SK-N-SH (cell line): ENCODE measurements at regions not wholly inside any gene's neighbourhood (a gene's known extent, or its start where the extent isn't known, plus 50 kb on each side); places are given as distances from the start of the nearest gene placed in this dataset.

ENCODE experiments used
- CTCF ChIA-PET: fragments of 300-600, 350-600 bp; formaldehyde crosslinking; extraction: SDS; loops from one replicate; lab custom pipeline; 2021; lab: Yijun Ruan, JAX
- POLR2A ChIA-PET: fragments of 350-600 bp; sonication (Branson Sonifier 250); formaldehyde crosslinking; extraction: SDS; loops from one replicate; lab custom pipeline; 2020; ENCODE audit warnings: antibody characterized with exemption, inconsistent platforms; lab: Yijun Ruan, JAX
- DNase-seq: peaks from one replicate; pipeline ENCODE4 v3.0.0; 2012
- H2AFZ ChIP-seq: fragments of 200-600 bp; sonication (generic); 2 replicates; pipeline ENCODE4 v1.8.1; 2016; ENCODE audit warnings: antibody characterized with exemption, mild to moderate bottlenecking, low read depth
- H3F3A ChIP-seq: fragments of 200-600 bp; sonication (generic); replicated peaks from 2 replicates; pipeline ENCODE3; 2016; ENCODE audit warnings: antibody characterized with exemption, mild to moderate bottlenecking; ENCODE audit not compliant: insufficient read depth
- H3K27ac ChIP-seq, 2 experiments: fragments of 200-500 bp in 1 of 2; fragments of 200-600 bp in 1 of 2; sonication (Bioruptor generic) in 1 of 2; sonication (generic), shearing (Covaris generic) in 1 of 2; 2 replicates each; pipeline versions ENCODE4 v1.5.1 to v1.6.1; 2014 to 2016; ENCODE audit warnings: low read depth in 2 of 2, inconsistent platforms in 1 of 2, low read length in 1 of 2, mild to moderate bottlenecking in 1 of 2, mixed read lengths in 1 of 2
- H3K27me3 ChIP-seq: fragments of 200-600 bp; sonication (generic), shearing (Covaris generic); 2 replicates; pipeline ENCODE4 v1.6.1; 2016; ENCODE audit warnings: mixed run types; ENCODE audit not compliant: insufficient read depth
- H3K36me3 ChIP-seq, 2 experiments: fragments of 200-500 bp in 1 of 2; fragments of 200-600 bp in 1 of 2; sonication (Bioruptor generic) in 1 of 2; sonication (generic) in 1 of 2; replicated peaks in 1 of 2; 2 replicates each; pipeline versions ENCODE3 to v1.5.1; 2014 to 2016; ENCODE audit warnings: low read length in 1 of 2, mild to moderate bottlenecking in 1 of 2; ENCODE audit not compliant: insufficient read depth in 2 of 2, control insufficient read depth in 1 of 2
- H3K4me1 ChIP-seq, 2 experiments: fragments of 200-500 bp in 1 of 2; fragments of 200-600 bp in 1 of 2; sonication (Bioruptor generic) in 1 of 2; sonication (generic), shearing (Covaris generic) in 1 of 2; 2 replicates each; pipeline versions ENCODE4 v1.5.1 to v1.6.1; 2014 to 2016; ENCODE audit warnings: low read depth in 1 of 2, low read length in 1 of 2, mixed run types in 1 of 2; ENCODE audit not compliant: insufficient read depth in 2 of 2, control insufficient read depth in 1 of 2
- H3K4me2 ChIP-seq: fragments of 200-600 bp; sonication (generic), shearing (Covaris generic); 2 replicates; pipeline ENCODE4 v1.6.1; 2017; ENCODE audit warnings: mixed run types
- H3K4me3 ChIP-seq, 2 experiments: fragments of 200-500 bp in 1 of 2; fragments of 200-600 bp in 1 of 2; sonication (Bioruptor generic) in 1 of 2; sonication (generic), shearing (Covaris generic) in 1 of 2; 2 replicates each; pipeline versions ENCODE4 v1.5.1 to v1.8.1; 2014 to 2016; ENCODE audit warnings: low read depth in 2 of 2, inconsistent platforms in 1 of 2, low read length in 1 of 2, mild to moderate bottlenecking in 1 of 2, mixed read lengths in 1 of 2, moderate library complexity in 1 of 2
- H3K79me2 ChIP-seq: fragments of 200-600 bp; sonication (generic); 2 replicates; pipeline ENCODE4 v1.8.1; 2017; ENCODE audit warnings: mild to moderate bottlenecking; ENCODE audit not compliant: insufficient read depth
- H3K9ac ChIP-seq: fragments of 200-600 bp; sonication (generic); 2 replicates; pipeline ENCODE4 v1.6.1; 2017; ENCODE audit warnings: mixed run types
- H3K9me2 ChIP-seq: fragments of 200-600 bp; sonication (generic); 2 replicates; pipeline ENCODE4 v1.6.1; 2017; ENCODE audit warnings: mixed run types
- H3K9me3 ChIP-seq: fragments of 200-600 bp; sonication (generic); 2 replicates; pipeline ENCODE4 v1.6.1; 2017; ENCODE audit warnings: mixed run types, mild to moderate bottlenecking, moderate library complexity
- H4K20me1 ChIP-seq: fragments of 200-600 bp; sonication (generic); 2 replicates; pipeline ENCODE4 v1.6.1; 2017; ENCODE audit warnings: mild to moderate bottlenecking, mixed run types; ENCODE audit not compliant: insufficient read depth
- CHD2 ChIP-seq: fragments of 150-350 bp; IDR thresholded peaks from 2 replicates; pipeline ENCODE4 v1.6.1; 2018; ENCODE audit warnings: low read length; ENCODE audit not compliant: partially characterized antibody
- ELF1 ChIP-seq: IDR thresholded peaks from 2 replicates; pipeline ENCODE4 v1.4.0; 2012
- EP300 ChIP-seq, 2 experiments: IDR thresholded peaks; 2 replicates each; pipeline versions ENCODE4 v1.4.0 to v1.6.1; 2012; ENCODE audit warnings: borderline replicate concordance in 1 of 2, low read depth in 1 of 2, low read length in 1 of 2
- FOSL2 ChIP-seq: IDR thresholded peaks from 2 replicates; pipeline ENCODE4 v1.4.0; 2012; ENCODE audit warnings: low read depth, mild to moderate bottlenecking, moderate library complexity, borderline replicate concordance
- FOXJ3 ChIP-seq: sonication (generic); formaldehyde crosslinking; IDR thresholded peaks from 2 replicates; pipeline ENCODE4 v1.5.1; 2020; ENCODE audit warnings: mild to moderate bottlenecking, missing genetic modification reagents
- GABPA ChIP-seq: IDR thresholded peaks from 2 replicates; pipeline ENCODE4 v1.4.0; 2012; ENCODE audit warnings: low read depth, mild to moderate bottlenecking
- JUND ChIP-seq: IDR thresholded peaks from 2 replicates; pipeline ENCODE4 v1.4.0; 2012
- MEF2A ChIP-seq: IDR thresholded peaks from 2 replicates; pipeline ENCODE4 v1.4.0; 2012; ENCODE audit warnings: low read depth, borderline replicate concordance
- NFIC ChIP-seq: IDR thresholded peaks from 2 replicates; pipeline ENCODE4 v1.4.0; 2012; ENCODE audit warnings: borderline replicate concordance
- NRF1 ChIP-seq: IDR thresholded peaks from 2 replicates; pipeline ENCODE4 v1.6.1; 2012; ENCODE audit warnings: low read depth, mild to moderate bottlenecking, low read length
- POLR2AphosphoS5 ChIP-seq: IDR thresholded peaks from 2 replicates; pipeline ENCODE4 v1.6.1; 2012; ENCODE audit warnings: low read depth, low read length
- RCOR1 ChIP-seq: fragments of 150-350 bp; IDR thresholded peaks from 2 replicates; pipeline ENCODE4 v1.6.1; 2017; ENCODE audit warnings: antibody characterized with exemption, low read length
- RXRA ChIP-seq: IDR thresholded peaks from 2 replicates; pipeline ENCODE4 v1.4.0; 2012; ENCODE audit warnings: low read depth, mild to moderate bottlenecking, borderline replicate concordance
- SIN3A ChIP-seq: IDR thresholded peaks from 2 replicates; pipeline ENCODE4 v1.6.1; 2012; ENCODE audit warnings: low read depth, mild to moderate bottlenecking, low read length, moderate library complexity, borderline replicate concordance
- SMC3 ChIP-seq: IDR thresholded peaks from 2 replicates; pipeline ENCODE4 v1.6.1; 2012; ENCODE audit warnings: low read depth, low read length, improper control_type of control experiment
- TAF1 ChIP-seq: IDR thresholded peaks from 2 replicates; pipeline ENCODE4 v1.6.1; 2012; ENCODE audit warnings: low read depth, mild to moderate bottlenecking, low read length, moderate library complexity, borderline replicate concordance
- TCF12 ChIP-seq: IDR thresholded peaks from 2 replicates; pipeline ENCODE4 v1.4.0; 2012
- TEAD4 ChIP-seq: IDR thresholded peaks from 2 replicates; pipeline ENCODE4 v1.4.0; 2012; ENCODE audit warnings: mild to moderate bottlenecking, borderline replicate concordance; ENCODE audit not compliant: insufficient read depth
- YY1 ChIP-seq: IDR thresholded peaks from 2 replicates; pipeline ENCODE4 v1.4.0; 2012; ENCODE audit warnings: low read depth, mild to moderate bottlenecking
- WGBS: methylation state at CpG from one replicate; pipeline ENCODE4 v1.1.6; 2017; ENCODE audit warnings: low lambda C conversion rate; 5-methylcytosine and 5-hydroxymethylcytosine counted together
- TF ChIP-seq, protein P1 (sequence below): IDR thresholded peaks from 2 replicates; pipeline ENCODE4; 2012
- TF ChIP-seq, protein P2 (sequence below): IDR thresholded peaks from 2 replicates; pipeline ENCODE4 v1.4.0; 2012; ENCODE audit warnings: low read depth, borderline replicate concordance
- TF ChIP-seq, protein P3 (sequence below): fragments of 200-600 bp; sonication (generic); IDR thresholded peaks from 2 replicates; pipeline ENCODE4 v1.6.1; 2017; ENCODE audit warnings: antibody characterized with exemption, mild to moderate bottlenecking, moderate library complexity
- TF ChIP-seq, protein P4 (sequence below): IDR thresholded peaks from 2 replicates; pipeline ENCODE4 v1.4.0; 2012; ENCODE audit warnings: low read depth

DNA sequence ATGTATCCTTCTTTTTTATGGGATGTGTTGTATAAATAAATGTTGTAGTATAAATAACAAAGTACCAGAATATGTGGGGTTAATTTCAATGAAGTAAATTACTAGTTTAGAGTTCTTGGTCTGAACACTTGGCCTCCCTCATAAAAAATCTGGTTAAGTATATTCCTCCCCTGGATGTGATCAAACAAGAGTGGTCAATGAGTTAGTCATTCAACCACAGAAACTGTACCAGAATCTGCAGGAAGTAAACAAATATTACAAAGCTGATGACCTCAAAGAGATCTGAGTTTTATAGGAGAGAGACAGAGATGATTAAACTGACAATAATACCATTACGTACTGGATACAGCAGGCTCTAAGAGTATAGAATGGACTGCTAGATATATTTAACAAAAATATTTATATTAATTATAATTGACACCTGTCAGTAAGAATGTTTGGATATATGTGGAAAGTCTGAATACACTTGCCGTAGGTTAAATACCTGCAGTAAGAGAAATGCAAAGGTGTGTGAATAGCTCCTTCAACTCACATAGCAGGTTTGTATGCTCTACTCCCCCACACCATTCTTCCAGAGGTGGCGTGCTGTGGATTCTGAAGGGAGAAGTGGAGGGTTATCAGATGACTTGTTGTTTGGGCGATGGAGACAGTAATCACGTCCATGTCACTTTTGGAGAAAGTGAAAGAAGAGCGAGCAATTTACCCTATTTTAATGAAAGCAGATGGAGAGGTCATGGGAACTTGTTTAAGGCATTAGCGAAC, 108.3 kb upstream of the LRATD1 start:
- no peaks in the 10 kb centered on the region for H3K27me3 ChIP-seq
- DNase-seq = no peak
- H3K4me2 ChIP-seq = no peak overlapping the region; the same call in 1 of the 2 replicates
- no peaks in the 10 kb centered on the region for H4K20me1 ChIP-seq
- H3K9me3 ChIP-seq = no peaks in the 10 kb centered on the region
- no peak overlapping the region for H3K9ac ChIP-seq
- POLR2A ChIA-PET = no interaction called here
- H3K36me3 ChIP-seq = no peaks in the 10 kb centered on the region
- H2AFZ ChIP-seq = no peak overlapping the region
- peak; percentile 57; the same call in 1 of the 2 replicates for TF ChIP-seq FOSL2
- TF ChIP-seq FOXJ3 (CRISPR knock-in tag) = no peak
- TF ChIP-seq TAF1 = no peak
- TF ChIP-seq GABPA = no peak; the same call in 1 of the 2 replicates
- no peak for TF ChIP-seq YY1
- TF ChIP-seq JUND = peak; percentile 60; the same call in 1 of the 2 replicates
- no peak for TF ChIP-seq POLR2AphosphoS5
- TF ChIP-seq CHD2 = no peak
- no peak for TF ChIP-seq RCOR1
- TF ChIP-seq RXRA = no peak
- no peak for TF ChIP-seq MEF2A
- peak in 1 of 2 experiments; percentile 21; a peak in 1 of 4 replicates for TF ChIP-seq EP300 (IDR thresholded peaks at IDR 0.05; ENCODE audit: borderline replicate concordance in 1 of 2, low read depth in 1 of 2, low read length in 1 of 2)
- TF ChIP-seq, protein P1, sequence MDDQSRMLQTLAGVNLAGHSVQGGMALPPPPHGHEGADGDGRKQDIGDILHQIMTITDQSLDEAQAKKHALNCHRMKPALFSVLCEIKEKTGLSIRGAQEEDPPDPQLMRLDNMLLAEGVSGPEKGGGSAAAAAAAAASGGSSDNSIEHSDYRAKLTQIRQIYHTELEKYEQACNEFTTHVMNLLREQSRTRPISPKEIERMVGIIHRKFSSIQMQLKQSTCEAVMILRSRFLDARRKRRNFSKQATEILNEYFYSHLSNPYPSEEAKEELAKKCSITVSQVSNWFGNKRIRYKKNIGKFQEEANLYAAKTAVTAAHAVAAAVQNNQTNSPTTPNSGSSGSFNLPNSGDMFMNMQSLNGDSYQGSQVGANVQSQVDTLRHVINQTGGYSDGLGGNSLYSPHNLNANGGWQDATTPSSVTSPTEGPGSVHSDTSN = peak; percentile 50; the same call in 1 of the 2 replicates
- no peak for TF ChIP-seq ELF1
- TF ChIP-seq NFIC = no peak
- no peak for TF ChIP-seq TEAD4
- TF ChIP-seq TCF12 = peak; percentile 56; the same call in 1 of the 2 replicates
- TF ChIP-seq SIN3A = no peak
- no peaks in the 10 kb centered on the region for H3K79me2 ChIP-seq
- H3K27ac ChIP-seq = no peak overlapping the region
- no peaks in the 10 kb centered on the region for H3K9me2 ChIP-seq
- CTCF ChIA-PET = no interaction called here
- H3F3A ChIP-seq = no peaks in the 10 kb centered on the region
- no peak overlapping the region for H3K4me3 ChIP-seq
- 0 out of 4 replicates have a peak, but pooled peaks cover 0 to 3% of the 10 kb centered on the region in 2 experiments for H3K4me1 ChIP-seq
- WGBS = 77% methylated on average over 7 of the region's 7 CpGs

DNA sequence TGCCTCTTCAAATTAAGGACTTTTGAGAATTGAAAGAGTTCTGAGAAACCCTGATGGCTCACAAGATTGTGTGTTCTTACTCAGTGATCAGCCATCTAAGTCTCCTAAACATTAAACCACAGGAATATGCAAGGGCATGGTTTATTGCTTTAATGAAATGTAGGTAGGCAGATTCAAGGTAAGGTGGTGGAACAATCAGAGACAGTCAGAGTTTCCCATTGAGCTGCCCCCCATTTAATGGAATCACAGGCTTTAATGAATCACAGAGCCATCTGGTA, 107.8 kb upstream of the LRATD1 start:
- ChIA-PET CTCF (no interaction called here), POLR2A (no interaction called here)
- Histone ChIP-seq H3K79me2 (no peaks in the 10 kb centered on the region), H3K9me3 (no peaks in the 10 kb centered on the region), H3K9me2 (no peaks in the 10 kb centered on the region), H4K20me1 (no peaks in the 10 kb centered on the region), H3K27me3 (no peaks in the 10 kb centered on the region), H3K4me3 (no peak overlapping the region), H3F3A (no peaks in the 10 kb centered on the region), H3K4me1 (0 out of 4 replicates have a peak, but pooled peaks cover 0 to 3% of the 10 kb centered on the region in 2 experiments), H3K27ac (no peak overlapping the region), H2AFZ (no peak overlapping the region), H3K36me3 (no peaks in the 10 kb centered on the region), H3K9ac (no peak overlapping the region), H3K4me2 (no peak overlapping the region)
- TF ChIP-seq TCF12 (0 out of 2 replicates have a peak, but pooled peaks have one; percentile 20), SMC3 (no peak), FOSL2 (0 out of 2 replicates have a peak, but pooled peaks have one; percentile 21), TAF1 (no peak), SIN3A (no peak), NRF1 (no peak), TEAD4 (no peak), JUND (no peak), CHD2 (no peak)
- TF ChIP-seq, protein P2, sequence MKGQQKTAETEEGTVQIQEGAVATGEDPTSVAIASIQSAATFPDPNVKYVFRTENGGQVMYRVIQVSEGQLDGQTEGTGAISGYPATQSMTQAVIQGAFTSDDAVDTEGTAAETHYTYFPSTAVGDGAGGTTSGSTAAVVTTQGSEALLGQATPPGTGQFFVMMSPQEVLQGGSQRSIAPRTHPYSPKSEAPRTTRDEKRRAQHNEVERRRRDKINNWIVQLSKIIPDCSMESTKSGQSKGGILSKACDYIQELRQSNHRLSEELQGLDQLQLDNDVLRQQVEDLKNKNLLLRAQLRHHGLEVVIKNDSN = no peak
- TF ChIP-seq, protein P3, sequence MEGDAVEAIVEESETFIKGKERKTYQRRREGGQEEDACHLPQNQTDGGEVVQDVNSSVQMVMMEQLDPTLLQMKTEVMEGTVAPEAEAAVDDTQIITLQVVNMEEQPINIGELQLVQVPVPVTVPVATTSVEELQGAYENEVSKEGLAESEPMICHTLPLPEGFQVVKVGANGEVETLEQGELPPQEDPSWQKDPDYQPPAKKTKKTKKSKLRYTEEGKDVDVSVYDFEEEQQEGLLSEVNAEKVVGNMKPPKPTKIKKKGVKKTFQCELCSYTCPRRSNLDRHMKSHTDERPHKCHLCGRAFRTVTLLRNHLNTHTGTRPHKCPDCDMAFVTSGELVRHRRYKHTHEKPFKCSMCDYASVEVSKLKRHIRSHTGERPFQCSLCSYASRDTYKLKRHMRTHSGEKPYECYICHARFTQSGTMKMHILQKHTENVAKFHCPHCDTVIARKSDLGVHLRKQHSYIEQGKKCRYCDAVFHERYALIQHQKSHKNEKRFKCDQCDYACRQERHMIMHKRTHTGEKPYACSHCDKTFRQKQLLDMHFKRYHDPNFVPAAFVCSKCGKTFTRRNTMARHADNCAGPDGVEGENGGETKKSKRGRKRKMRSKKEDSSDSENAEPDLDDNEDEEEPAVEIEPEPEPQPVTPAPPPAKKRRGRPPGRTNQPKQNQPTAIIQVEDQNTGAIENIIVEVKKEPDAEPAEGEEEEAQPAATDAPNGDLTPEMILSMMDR = no peak
- TF ChIP-seq, protein P1 = peak; percentile 26; the same call in 1 of the 2 replicates
- TF ChIP-seq, protein P4, sequence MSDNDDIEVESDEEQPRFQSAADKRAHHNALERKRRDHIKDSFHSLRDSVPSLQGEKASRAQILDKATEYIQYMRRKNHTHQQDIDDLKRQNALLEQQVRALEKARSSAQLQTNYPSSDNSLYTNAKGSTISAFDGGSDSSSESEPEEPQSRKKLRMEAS = no peak
- no peak for DNase-seq
